ENCODE measurements at regions not wholly inside any gene's neighbourhood (a gene's known extent, or its start where the extent isn't known, plus 50 kb on each side); places are given as distances from the start of the nearest gene placed in this dataset.

DNA sequence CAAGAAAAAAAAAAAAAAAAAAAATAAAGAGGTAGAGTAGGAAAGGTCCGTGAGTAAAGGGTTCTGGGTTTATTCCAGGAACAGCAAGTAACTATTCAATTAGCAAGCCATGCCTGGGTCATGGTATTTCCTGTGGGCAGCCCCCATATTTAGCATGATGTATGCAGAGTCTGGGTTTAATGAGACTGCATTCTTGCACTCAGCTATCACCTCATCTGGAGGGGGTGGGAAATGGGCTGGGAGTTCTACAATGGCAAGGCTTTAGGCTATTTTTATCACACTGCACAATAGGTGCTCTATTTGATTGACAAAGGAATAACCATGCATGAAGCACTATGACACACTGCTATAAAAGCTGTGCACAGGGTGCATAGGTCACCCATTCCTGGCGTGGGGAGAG is 104.0 kb upstream of the CCL2 start:
- DNase-seq (ENCODE audit: low spot score) (no peak), ATAC-seq (no peak)

GRCh38 chr17:34153991-34154390 is 101.1 kb upstream of the CCL2 start:
- no peak for ATAC-seq

DNA sequence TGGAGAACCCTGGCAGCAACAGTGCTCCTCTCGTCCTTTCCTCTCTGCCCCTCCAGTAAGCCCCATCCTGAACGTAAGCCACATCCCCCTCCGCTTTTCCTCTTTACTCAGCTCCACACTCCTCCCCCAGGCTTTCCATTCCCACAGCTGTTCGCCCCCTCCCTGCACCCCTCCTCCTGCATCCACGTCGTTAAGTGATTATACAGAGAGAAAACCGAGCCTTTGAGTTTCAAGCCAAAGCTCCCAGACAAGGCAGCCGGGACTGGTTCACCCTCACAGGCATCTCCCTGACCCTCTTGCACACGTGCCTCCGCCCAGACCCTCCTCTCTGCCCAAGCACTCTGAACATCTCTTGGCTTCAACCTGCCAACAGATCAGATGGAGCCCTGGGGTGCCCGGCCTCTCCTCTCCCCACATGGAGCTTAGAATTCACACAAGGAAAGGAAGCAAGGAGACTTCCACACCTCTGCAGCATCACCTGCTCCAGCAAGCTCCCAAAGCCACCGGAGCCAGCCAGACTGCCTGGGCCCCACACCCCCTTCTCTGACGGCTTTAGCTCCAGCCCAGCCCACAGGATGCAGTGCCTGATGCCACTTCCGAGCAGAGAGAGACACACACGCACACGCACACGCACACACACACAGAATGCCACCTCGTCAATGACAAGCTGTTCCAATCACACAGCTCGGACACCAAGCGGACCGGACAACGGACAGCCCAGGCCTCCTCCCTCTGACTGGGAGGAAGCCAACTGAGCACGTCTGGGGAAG is 99.9 kb upstream of the CCL2 start:
- DNase-seq (ENCODE audit: low spot score) (no peak), ATAC-seq (no peak)

More at GRCh38 chr17:34153991-34154390, 101.1 kb upstream of the CCL2 start:
- no peak for DNase-seq (ENCODE audit: low spot score)

GRCh38 chr17:34155947-34156346 is 99.1 kb upstream of the CCL2 start:
- ATAC-seq (no peak), DNase-seq (ENCODE audit: low spot score) (no peak)

- ATAC-seq (no peak), DNase-seq (ENCODE audit: low spot score) (no peak)
These were observed 98.7 kb upstream of the CCL2 start for GRCh38 chr17:34156401-34156740.

GRCh38 chr17:34156741-34157589 is 98.1 kb upstream of the CCL2 start:
- ATAC-seq (no peak), DNase-seq (ENCODE audit: low spot score) (no peak)

DNA sequence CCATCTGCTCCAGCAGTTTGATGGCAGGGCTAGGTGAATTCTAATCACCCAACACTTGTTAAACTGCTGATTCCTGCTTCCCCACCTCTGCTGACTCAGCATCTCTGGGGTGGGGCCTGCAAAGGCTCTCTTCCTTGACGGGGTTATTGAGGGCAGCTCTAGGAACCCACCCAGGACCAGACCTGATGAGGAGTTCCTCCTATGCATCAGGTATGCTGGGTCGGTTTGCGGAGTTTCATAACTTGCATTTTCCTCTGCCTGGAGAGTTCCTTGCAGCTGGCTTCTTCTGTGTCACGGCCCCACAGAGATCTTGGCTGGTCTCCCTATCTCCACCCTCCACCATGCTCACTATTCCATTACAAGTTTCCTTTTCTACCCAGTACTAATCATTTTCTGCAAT is 93.4 kb upstream of the CCL2 start:
- no peak for DNase-seq (ENCODE audit: low spot score)
- no peak for ATAC-seq

GRCh38 chr17:34163123-34163522 is 92.0 kb upstream of the CCL2 start:
- DNase-seq (ENCODE audit: low spot score), result no peak
- no peak for ATAC-seq

- ATAC-seq (peak; percentile 49), DNase-seq (ENCODE audit: low spot score) (no peak)
These were observed 91.4 kb upstream of the CCL2 start for GRCh38 chr17:34163646-34164045.

GRCh38 chr17:34164837-34165236 is 90.2 kb upstream of the CCL2 start:
- ATAC-seq, result no peak
- no peak for DNase-seq (ENCODE audit: low spot score)

DNA sequence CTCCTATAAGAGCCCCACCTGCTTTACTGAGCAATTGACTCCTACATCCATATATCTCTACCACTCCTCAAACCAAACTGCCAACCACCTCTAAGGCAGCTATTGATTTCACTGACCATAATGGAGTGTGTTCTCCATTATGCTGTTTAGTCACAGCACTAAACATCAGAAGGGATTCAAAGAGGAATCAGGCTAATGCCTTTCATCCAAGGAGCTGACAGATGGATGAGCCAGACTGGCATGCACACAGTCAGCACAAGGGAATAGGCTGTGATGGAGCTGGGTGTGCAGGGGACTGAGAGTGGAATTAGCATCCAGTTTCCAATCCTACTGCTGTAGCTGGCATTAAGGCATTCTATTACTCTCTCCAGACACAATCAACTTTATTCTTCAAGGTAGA is 88.7 kb upstream of the CCL2 start:
- DNase-seq (ENCODE audit: low spot score), result no peak
- no peak for ATAC-seq

DNA sequence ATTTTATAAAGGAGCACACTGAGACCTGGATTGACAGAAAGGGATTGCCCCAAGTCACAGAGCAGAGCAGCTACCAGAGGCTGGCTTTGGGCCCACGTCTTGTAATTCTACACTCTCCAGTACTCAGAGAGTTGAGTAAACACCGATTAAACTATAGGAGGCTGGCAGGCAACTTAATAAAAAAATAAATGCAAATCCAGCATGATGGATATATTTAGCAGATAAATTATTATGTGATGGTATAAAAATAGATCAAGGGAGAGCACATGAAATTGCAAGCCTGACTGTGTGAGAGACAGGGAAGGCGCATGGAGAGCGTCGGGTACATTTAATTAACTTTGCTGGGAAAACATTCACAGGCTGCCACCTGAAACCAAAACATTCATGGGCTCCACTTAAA is 87.7 kb upstream of the CCL2 start:
- no peak for ATAC-seq
- DNase-seq (ENCODE audit: low spot score), result no peak

- DNase-seq (ENCODE audit: low spot score), result no peak
- no peak for ATAC-seq
These were observed 86.1 kb upstream of the CCL2 start for GRCh38 chr17:34168989-34169388.

DNA sequence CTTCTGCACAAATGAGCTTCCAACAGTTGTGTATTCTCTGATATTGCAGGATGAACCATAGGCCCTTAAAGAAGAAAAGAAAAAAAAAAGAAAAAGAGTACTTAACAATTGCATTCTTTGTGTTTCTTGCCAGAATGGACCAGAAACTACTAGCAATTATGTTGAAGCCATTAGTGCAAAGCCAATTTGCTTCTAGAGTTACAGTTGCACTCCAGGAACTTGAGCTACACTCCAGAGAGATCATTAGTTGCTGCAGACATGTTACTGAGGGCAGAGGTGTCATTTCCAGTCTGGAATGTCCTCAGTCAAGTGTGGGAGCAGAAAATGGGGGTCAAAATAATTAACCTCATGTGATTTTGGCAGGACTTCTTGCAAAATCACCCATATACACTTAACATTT is 85.6 kb upstream of the CCL2 start:
- DNase-seq (ENCODE audit: low spot score) (no peak), ATAC-seq (no peak)

DNA sequence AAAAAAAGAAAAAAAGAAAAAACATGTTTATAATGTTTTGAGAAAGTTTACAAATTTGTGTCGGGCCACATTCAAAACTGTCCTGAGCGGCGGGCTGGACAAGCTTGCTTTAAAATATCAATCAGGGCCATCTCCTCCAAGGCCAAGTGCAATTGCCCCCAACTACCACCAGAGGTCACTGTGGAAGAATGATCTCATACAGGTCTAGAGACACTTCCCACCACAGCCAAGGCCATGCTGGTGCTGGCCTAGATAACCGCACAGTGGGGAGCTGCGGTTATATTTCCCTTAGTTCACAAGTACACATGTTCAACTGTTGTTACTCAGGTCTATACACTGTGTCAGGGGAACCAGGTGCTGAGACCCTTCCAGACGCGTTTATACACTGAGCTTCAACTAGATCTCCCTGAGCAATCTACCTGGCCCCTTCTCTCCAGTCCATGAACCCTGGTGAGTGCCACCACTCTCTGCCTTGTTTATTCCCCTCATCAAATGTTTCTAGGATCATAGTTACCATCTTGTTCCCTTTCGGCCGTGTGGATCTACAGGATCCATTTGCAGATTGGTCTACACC is 83.8 kb upstream of the CCL2 start:
- peak; percentile 96 for ATAC-seq

GRCh38 chr17:34172390-34172918 is 82.6 kb upstream of the CCL2 start:
- DNase-seq (ENCODE audit: low spot score) (no peak), ATAC-seq (no peak)

More for the DNA sequence above, 83.8 kb upstream of the CCL2 start:
- DNase-seq (ENCODE audit: low spot score), result peak; percentile 57

- no peak for DNase-seq (ENCODE audit: low spot score)
- no peak for ATAC-seq
These were observed 81.8 kb upstream of the CCL2 start for GRCh38 chr17:34173241-34173640.

DNA sequence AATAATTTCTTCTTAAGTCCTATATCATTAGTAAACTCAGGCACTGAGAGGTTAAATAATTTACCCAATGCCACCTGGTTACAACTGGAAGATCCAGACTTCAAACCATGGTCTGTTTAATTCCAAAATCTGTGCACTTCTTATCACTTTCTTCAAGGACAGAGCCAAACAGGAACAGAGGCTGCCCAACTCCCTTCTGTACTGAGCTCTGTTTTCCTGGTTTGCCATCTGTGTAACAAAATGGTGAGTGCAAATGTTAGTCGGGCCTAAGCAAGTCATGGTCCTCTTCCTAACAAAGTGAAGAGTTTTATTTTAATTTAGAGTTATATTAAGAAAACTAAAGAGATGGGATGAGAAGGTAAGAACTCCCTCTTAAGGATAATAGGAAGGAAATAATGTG is 80.6 kb upstream of the CCL2 start:
- DNase-seq (ENCODE audit: low spot score) (no peak), ATAC-seq (no peak)

DNA sequence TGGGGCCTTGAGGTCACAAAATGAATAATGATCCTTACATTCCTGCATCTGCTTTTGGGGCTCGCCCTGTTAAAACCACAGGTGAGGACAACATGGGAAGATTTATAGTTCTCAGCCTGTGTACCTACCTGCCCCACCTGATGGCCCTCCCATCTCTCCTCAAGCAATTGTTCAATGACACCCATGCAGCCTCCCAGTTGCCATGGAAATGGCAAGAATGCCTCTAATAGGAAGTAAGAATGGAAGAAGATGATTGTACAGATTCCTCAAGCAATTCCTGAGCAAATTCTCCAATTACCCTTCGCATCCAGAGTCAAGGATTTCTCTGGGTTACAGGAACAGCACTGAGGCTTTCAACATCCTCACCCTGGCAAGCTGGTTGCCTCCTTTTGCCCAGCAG is 78.6 kb upstream of the CCL2 start:
- ATAC-seq, result no peak
- no peak for DNase-seq (ENCODE audit: low spot score)

DNA sequence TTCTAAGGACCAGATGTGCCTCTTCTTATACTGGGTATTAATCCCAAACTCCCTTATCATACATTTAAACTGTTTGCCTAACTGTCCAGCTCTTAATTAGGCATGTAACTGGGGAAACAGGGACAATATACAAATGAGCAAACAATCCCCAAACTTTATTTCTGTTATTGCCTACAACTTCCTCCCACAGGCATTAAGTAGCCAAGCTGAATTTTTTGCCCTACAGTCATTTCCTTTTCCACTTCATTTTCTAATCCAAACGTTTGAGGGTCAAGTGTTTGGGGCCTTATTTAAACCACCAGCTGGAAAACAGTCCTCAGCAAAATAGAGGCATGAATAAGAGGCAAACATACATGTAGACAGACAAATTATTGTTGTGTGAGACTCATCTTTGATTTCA is 77.4 kb upstream of the CCL2 start:
- ATAC-seq (no peak), DNase-seq (ENCODE audit: low spot score) (no peak)

DNA sequence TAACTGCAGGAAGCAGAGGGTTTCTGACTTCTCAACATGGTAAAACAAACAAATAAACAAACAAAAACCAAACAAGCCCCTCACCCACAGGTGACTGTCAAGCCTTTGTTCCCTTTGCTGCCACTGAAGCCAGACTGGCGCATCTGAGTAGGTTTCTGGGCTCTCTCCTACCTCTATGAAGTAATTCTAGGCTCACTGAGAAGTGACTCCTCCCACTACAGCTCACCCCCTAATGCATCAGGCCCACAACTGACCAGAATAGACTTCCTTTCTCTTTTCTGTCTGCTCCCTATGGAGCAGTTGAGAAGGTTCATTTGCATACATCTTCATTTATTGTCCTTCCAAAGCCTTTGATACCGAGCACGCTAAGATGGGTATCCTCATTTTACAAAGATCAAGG is 77.0 kb upstream of the CCL2 start:
- ATAC-seq (no peak), DNase-seq (ENCODE audit: low spot score) (no peak)

All from left lobe of liver (tissue), 2 donors.